HEK293 (cell line): ENCODE measurements at regions not wholly inside any gene's neighbourhood (a gene's known extent, or its start where the extent isn't known, plus 50 kb on each side); places are given as distances from the start of the nearest gene placed in this dataset.

ENCODE experiments used
- CTCF ChIA-PET: fragments of 350-600 bp; formaldehyde crosslinking; extraction: SDS; loops from one replicate; lab custom pipeline; 2021; ENCODE audit warnings: antibody characterized with exemption; lab: Yijun Ruan, JAX
- POLR2A ChIA-PET: fragments of 300-600 bp; formaldehyde crosslinking; extraction: SDS; loops from one replicate; lab custom pipeline; 2020; ENCODE audit warnings: antibody characterized with exemption, inconsistent platforms; lab: Yijun Ruan, JAX
- H3K27ac ChIP-seq: fragments of 200-500 bp; sonication (Bioruptor generic); 2 replicates; pipeline ENCODE4 v1.5.1; 2014; ENCODE audit warnings: low read depth, low read length, control low read depth, inconsistent platforms; ENCODE audit errors: extremely low read depth
- H3K36me3 ChIP-seq, 2 experiments: fragments of 200-500 bp in 1 of 2; sonication (Bioruptor generic) in 1 of 2; 1 replicate in 1 of 2; 2 replicates in 1 of 2; pipeline ENCODE4 v1.5.1; 2014 to 2017; ENCODE audit warnings: inconsistent platforms in 2 of 2, low read length in 2 of 2; ENCODE audit not compliant: control insufficient read depth in 2 of 2, insufficient read depth in 1 of 2
- H3K4me1 ChIP-seq: fragments of 200-500 bp; sonication (Bioruptor generic); 2 replicates; pipeline ENCODE4 v1.5.1; 2014; ENCODE audit warnings: mild to moderate bottlenecking, low read length, inconsistent platforms; ENCODE audit not compliant: control insufficient read depth, insufficient read depth
- H3K4me3 ChIP-seq: 2 replicates; pipeline ENCODE4 v1.5.1; 2011; ENCODE audit warnings: low read depth, mild to moderate bottlenecking, control low read depth, low read length, moderate library complexity
- H3K9me3 ChIP-seq: fragments of 200-500 bp; sonication (Bioruptor generic); 2 replicates; pipeline ENCODE4 v1.5.1; 2014; ENCODE audit warnings: low read depth, low read length, inconsistent platforms; ENCODE audit not compliant: control insufficient read depth, insufficient read depth
- BCL11A ChIP-seq: fragments of 450-650 bp; formaldehyde crosslinking; IDR thresholded peaks from 2 replicates; pipeline ENCODE4 v1.5.1; 2016; ENCODE audit warnings: low read depth, missing biosample characterization, missing genetic modification characterization
- BCL6B ChIP-seq: fragments of 450-650 bp; formaldehyde crosslinking; IDR thresholded peaks from 2 replicates; pipeline ENCODE4 v1.5.1; 2017; ENCODE audit warnings: missing biosample characterization, missing genetic modification characterization
- CTCF ChIP-seq: fragments of 450-650 bp; formaldehyde crosslinking; IDR thresholded peaks from 2 replicates; pipeline ENCODE4 v1.5.1; 2016; ENCODE audit warnings: missing biosample characterization, missing genetic modification characterization
- EGR2 ChIP-seq: fragments of 450-650 bp; formaldehyde crosslinking; IDR thresholded peaks from 2 replicates; pipeline ENCODE4 v1.5.1; 2016; ENCODE audit warnings: low read depth, missing biosample characterization, missing genetic modification characterization
- GLIS1 ChIP-seq: fragments of 450-650 bp; formaldehyde crosslinking; IDR thresholded peaks from 2 replicates; pipeline ENCODE4 v1.5.1; 2016; ENCODE audit warnings: missing biosample characterization, missing genetic modification characterization
- HOXA7 ChIP-seq: sonication (generic); formaldehyde crosslinking; IDR thresholded peaks from 2 replicates; pipeline ENCODE4 v1.8.1; 2022; ENCODE audit warnings: missing genetic modification reagents, borderline replicate concordance
- HOXD13 ChIP-seq: sonication (generic); formaldehyde crosslinking; IDR thresholded peaks from 2 replicates; pipeline ENCODE4 v1.8.0; 2022; ENCODE audit warnings: missing genetic modification reagents, borderline replicate concordance
- KLF1 ChIP-seq: fragments of 450-650 bp; formaldehyde crosslinking; IDR thresholded peaks from 2 replicates; pipeline ENCODE4 v1.5.1; 2016; ENCODE audit warnings: missing biosample characterization, missing genetic modification characterization
- PATZ1 ChIP-seq: fragments of 450-650 bp; formaldehyde crosslinking; IDR thresholded peaks from 2 replicates; pipeline ENCODE4 v1.5.1; 2016; ENCODE audit warnings: missing biosample characterization, missing genetic modification characterization
- RBAK ChIP-seq: fragments of 450-650 bp; formaldehyde crosslinking; IDR thresholded peaks from 2 replicates; pipeline ENCODE4 v1.5.1; 2016; ENCODE audit warnings: missing biosample characterization, missing genetic modification characterization
- REPIN1 ChIP-seq: fragments of 450-650 bp; formaldehyde crosslinking; IDR thresholded peaks from 2 replicates; pipeline ENCODE4 v1.5.1; 2017; ENCODE audit warnings: missing biosample characterization, missing genetic modification characterization, low read depth
- SP3 ChIP-seq: fragments of 450-650 bp; formaldehyde crosslinking; IDR thresholded peaks from 2 replicates; pipeline ENCODE4 v1.5.1; 2016; ENCODE audit warnings: missing biosample characterization, missing genetic modification characterization
- ZBTB17 ChIP-seq: fragments of 450-650 bp; formaldehyde crosslinking; IDR thresholded peaks from 2 replicates; pipeline ENCODE4 v1.5.1; 2016; ENCODE audit warnings: missing biosample characterization, missing genetic modification characterization
- ZNF10 ChIP-seq: fragments of 450-650 bp; formaldehyde crosslinking; IDR thresholded peaks from 2 replicates; pipeline ENCODE4 v1.5.1; 2017; ENCODE audit warnings: missing biosample characterization, missing genetic modification characterization
- ZNF155 ChIP-seq: fragments of 450-650 bp; formaldehyde crosslinking; IDR thresholded peaks from 2 replicates; pipeline ENCODE4 v1.5.1; 2016; ENCODE audit warnings: missing biosample characterization, missing genetic modification characterization
- ZNF202 ChIP-seq: fragments of 450-650 bp; formaldehyde crosslinking; IDR thresholded peaks from 2 replicates; pipeline ENCODE4 v1.5.1; 2016; ENCODE audit warnings: missing biosample characterization, missing genetic modification characterization, borderline replicate concordance
- ZNF394 ChIP-seq: fragments of 450-650 bp; formaldehyde crosslinking; IDR thresholded peaks from 2 replicates; pipeline ENCODE4 v1.5.1; 2016; ENCODE audit warnings: missing biosample characterization, missing genetic modification characterization, mild to moderate bottlenecking, moderate library complexity, borderline replicate concordance
- ZNF501 ChIP-seq: fragments of 450-650 bp; formaldehyde crosslinking; IDR thresholded peaks from 2 replicates; pipeline ENCODE4 v1.5.1; 2016; ENCODE audit warnings: missing biosample characterization, missing genetic modification characterization
- ZNF629 ChIP-seq: fragments of 450-650 bp; formaldehyde crosslinking; IDR thresholded peaks from 2 replicates; pipeline ENCODE4 v1.5.1; 2017; ENCODE audit warnings: missing biosample characterization, missing genetic modification characterization
- ZNF639 ChIP-seq: fragments of 450-650 bp; formaldehyde crosslinking; IDR thresholded peaks from 2 replicates; pipeline ENCODE4 v1.5.1; 2016; ENCODE audit warnings: missing biosample characterization, missing genetic modification characterization
- ZNF658 ChIP-seq: fragments of 450-650 bp; formaldehyde crosslinking; IDR thresholded peaks from 2 replicates; pipeline ENCODE4; 2016; ENCODE audit warnings: missing biosample characterization, missing genetic modification characterization
- ZNF660 ChIP-seq: fragments of 450-650 bp; IDR thresholded peaks from 2 replicates; pipeline ENCODE4 v1.5.1; 2018; ENCODE audit warnings: missing biosample characterization, mild to moderate bottlenecking, missing genetic modification characterization
- ZNF704 ChIP-seq: fragments of 450-650 bp; formaldehyde crosslinking; IDR thresholded peaks from 2 replicates; pipeline ENCODE4 v1.5.1; 2016; ENCODE audit warnings: missing biosample characterization, missing genetic modification characterization
- ZNF792 ChIP-seq: fragments of 450-650 bp; formaldehyde crosslinking; IDR thresholded peaks from 2 replicates; pipeline ENCODE4 v1.5.1; 2016; ENCODE audit warnings: missing biosample characterization, missing genetic modification characterization

- Histone ChIP-seq H3K9me3 (no peaks in the 10 kb centered on the region), H3K36me3 (no peaks in the 10 kb centered on the region), H3K4me1 (no peaks in the 10 kb centered on the region), H3K4me3 (no peak overlapping the region), H3K27ac (no peak overlapping the region)
- POLR2A ChIA-PET: no interaction called here
- no peak for TF ChIP-seq ZNF10
- no peak for TF ChIP-seq RBAK (tag by site-specific recombination)
- TF ChIP-seq EGR2: no peak
- TF ChIP-seq GLIS1 (tag by site-specific recombination): no peak
- no peak for TF ChIP-seq HOXA7 (CRISPR knock-in tag)
- TF ChIP-seq ZBTB17: no peak
- CTCF ChIA-PET: interaction anchor here (0.6 kb wide), 1 partner anchor 1460 kb away, joined by 3 read pairs; no protein-coding TSS in a partner anchor
These were observed 435.3 kb downstream of the TUSC7 start for GRCh38 chr3:117144853-117145252.

- TF ChIP-seq BCL6B (tag by site-specific recombination) (no peak), ZNF792 (no peak), PATZ1 (tag by site-specific recombination) (no peak), SP3 (tag by site-specific recombination) (no peak), HOXD13 (CRISPR knock-in tag) (no peak), ZNF639 (tag by site-specific recombination) (no peak)
- POLR2A ChIA-PET: no interaction called here
- Histone ChIP-seq H3K4me1 (no peaks in the 10 kb centered on the region), H3K4me3 (no peak overlapping the region), H3K27ac (no peak overlapping the region), H3K9me3 (no peaks in the 10 kb centered on the region), H3K36me3 (no peaks in the 10 kb centered on the region)
- CTCF ChIA-PET: no interaction called here
These were observed 436.1 kb downstream of the TUSC7 start for GRCh38 chr3:117145677-117146076.

- no peaks in the 10 kb centered on the region for H3K9me3 ChIP-seq
- CTCF ChIA-PET: no interaction called here
- no peaks in the 10 kb centered on the region for H3K4me1 ChIP-seq
- POLR2A ChIA-PET: no interaction called here
- no peak for TF ChIP-seq ZNF501 (tag by site-specific recombination)
- TF ChIP-seq ZNF658 (tag by site-specific recombination): no peak
- TF ChIP-seq KLF1 (tag by site-specific recombination): no peak
- TF ChIP-seq ZNF155: no peak
- TF ChIP-seq ZNF202 (tag by site-specific recombination): no peak
- no peak for TF ChIP-seq ZNF629
- TF ChIP-seq CTCF: no peak
- TF ChIP-seq ZNF660: no peak
- TF ChIP-seq ZNF704 (tag by site-specific recombination): no peak
- TF ChIP-seq BCL11A (tag by site-specific recombination): no peak
- no peak for TF ChIP-seq ZNF394
- no peak for TF ChIP-seq REPIN1 (tag by site-specific recombination)
- H3K27ac ChIP-seq: no peak overlapping the region
- H3K36me3 ChIP-seq: no peaks in the 10 kb centered on the region
- H3K4me3 ChIP-seq: no peak overlapping the region
These were observed 437.0 kb downstream of the TUSC7 start for GRCh38 chr3:117146571-117146970.
